NCI-H1694 treated with DMSO at 0.1 percent for 48 hours (cell line): ENCODE measurements at regions not wholly inside any gene's neighbourhood (a gene's known extent, or its start where the extent isn't known, plus 50 kb on each side); places are given as distances from the start of the nearest gene placed in this dataset.

Experiments used
- DNase-seq: peaks from one replicate; lab custom pipeline; 2025; lab: John Stamatoyannopoulos, UW

- DNase-seq, result no peak
Observed at GRCh38 chr4:65747386-65747785, 77.1 kb upstream of the EPHA5 start.

GRCh38 chr4:65738134-65738533 lies 67.8 kb upstream of the EPHA5 start:
- DNase-seq, result no peak

GRCh38 chr4:65737672-65738071 lies 67.4 kb upstream of the EPHA5 start:
- no peak for DNase-seq

GRCh38 chr4:65724973-65725372 lies 54.7 kb upstream of the EPHA5 start:
- DNase-seq, result no peak
